ENCODE measurements at regions not wholly inside any gene's neighbourhood (a gene's known extent, or its start where the extent isn't known, plus 50 kb on each side); places are given as distances from the start of the nearest gene placed in this dataset.
"Not testable (repeated sequence)": the region's sequence is repeated elsewhere in the genome, so short reads cannot be mapped to it uniquely, and the experiment has no call there.

DNA sequence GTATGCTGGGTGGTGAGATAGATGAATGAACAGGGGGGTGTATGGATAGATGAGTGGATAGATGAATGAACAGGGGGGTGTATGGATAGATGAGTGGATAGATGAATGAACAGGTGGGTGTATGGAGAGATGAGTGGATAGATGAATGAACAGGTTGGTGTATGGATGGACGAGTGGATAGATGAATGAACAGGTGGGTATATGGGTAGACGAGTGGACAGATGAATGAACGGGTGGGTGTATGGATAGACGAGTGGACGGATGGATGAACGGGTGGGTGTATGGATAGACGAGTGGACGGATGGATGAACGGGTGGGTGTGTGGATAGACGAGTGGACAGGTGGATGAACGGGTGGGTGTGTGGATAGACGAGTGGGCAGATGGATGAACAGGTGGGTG is 110.3 kb upstream of the ZNF469 start:
- H3K9me3 Mint-ChIP-seq (ENCODE audit: insufficient read depth); POLR2A ChIA-PET; ATAC-seq; CTCF ChIA-PET; H3K27me3 Mint-ChIP-seq (ENCODE audit: low read depth); H3K4me1 Mint-ChIP-seq (ENCODE audit: low read depth); DNase-seq; H3K27ac Mint-ChIP-seq; H3K4me3 Mint-ChIP-seq; H3K36me3 Mint-ChIP-seq (ENCODE audit: low read depth): not testable (repeated sequence)

DNA sequence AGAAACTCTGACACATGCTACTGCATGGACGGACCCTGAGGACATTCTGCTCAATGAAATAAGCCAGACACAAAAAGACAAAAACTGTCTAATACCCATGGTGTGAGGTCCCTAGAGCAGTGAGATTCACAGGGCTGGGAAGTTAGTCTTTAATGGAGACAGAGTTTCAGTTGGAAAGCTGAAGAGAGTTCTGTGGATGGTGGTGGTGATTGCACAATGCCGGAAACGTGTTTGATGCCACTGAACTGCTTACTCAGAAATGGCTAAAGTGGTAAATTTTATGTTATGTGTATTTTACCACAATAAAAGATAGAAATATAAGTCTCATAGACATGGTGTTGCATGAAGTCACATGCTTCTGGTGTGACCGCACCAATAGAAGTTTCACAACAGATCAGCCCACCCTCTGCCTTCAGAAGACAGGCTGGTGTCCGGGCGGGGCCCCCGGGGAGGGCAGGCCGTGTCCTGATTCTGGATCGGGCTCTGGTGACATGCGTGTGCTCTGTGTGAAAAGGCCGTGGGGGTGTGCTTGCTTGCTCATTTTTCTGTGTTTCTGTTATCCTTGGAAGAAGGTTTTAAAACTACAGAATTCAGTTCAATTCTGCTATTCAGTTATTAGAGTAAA is 108.5 kb upstream of the ZNF469 start:
- H3K4me1 Mint-ChIP-seq (ENCODE audit: low read depth); H3K36me3 Mint-ChIP-seq (ENCODE audit: low read depth); H3K4me3 Mint-ChIP-seq; ATAC-seq; H3K27me3 Mint-ChIP-seq (ENCODE audit: low read depth); H3K27ac Mint-ChIP-seq; POLR2A ChIA-PET; H3K9me3 Mint-ChIP-seq (ENCODE audit: insufficient read depth); CTCF ChIA-PET; DNase-seq: not testable (repeated sequence)

- ChIA-PET POLR2A (no interaction called here), CTCF (no interaction called here)
- Mint-ChIP-seq H3K36me3 (ENCODE audit: low read depth) (no peaks in the 10 kb centered on the region), H3K27me3 (ENCODE audit: low read depth) (no peaks in the 10 kb centered on the region), H3K4me1 (ENCODE audit: low read depth) (no peaks in the 10 kb centered on the region), H3K9me3 (ENCODE audit: insufficient read depth) (no peaks in the 10 kb centered on the region), H3K4me3 (no peak overlapping the region), H3K27ac (no peak overlapping the region)
- DNase-seq (no peak), ATAC-seq (no peak)
These were observed 107.9 kb upstream of the ZNF469 start for GRCh38 chr16:88274847-88275246.

DNA sequence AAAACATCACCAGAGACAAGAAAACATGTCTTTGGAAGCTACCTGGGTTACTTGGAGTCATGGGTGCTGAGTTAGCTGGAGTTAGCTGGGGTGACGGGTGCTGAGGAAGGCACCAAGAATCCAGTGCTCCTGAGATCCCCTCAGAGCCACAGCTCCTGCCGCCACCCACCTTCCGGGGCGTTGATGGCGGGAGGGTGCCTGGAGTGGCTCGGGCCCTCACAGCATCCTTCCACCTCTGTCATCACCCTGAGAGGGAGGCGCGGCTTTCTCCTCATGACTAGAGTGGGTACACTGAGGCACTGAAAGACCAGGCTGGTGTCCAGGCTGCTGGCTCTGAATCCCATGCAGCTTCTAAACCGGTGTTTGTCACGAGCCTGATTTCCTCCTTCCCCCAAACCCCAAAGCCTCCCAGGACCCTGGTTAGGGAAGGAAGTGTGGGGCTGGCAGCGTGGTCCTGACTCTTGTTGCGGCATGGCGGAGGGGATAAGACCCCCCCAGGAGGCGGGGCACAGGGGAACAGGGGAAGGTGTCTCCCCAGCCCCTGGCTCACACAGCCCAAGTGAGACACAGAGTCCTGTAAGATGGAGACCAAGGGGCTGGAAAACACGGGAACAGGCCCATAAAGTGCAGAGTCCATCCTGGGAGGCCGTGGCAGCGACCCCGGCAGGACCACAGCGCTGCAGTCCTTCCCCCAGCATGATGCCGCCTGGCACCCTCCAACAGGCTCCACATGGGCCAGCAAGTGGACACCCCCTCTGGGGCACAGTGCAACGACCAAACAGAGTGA is 107.2 kb upstream of the ZNF469 start:
- H3K9me3 Mint-ChIP-seq (ENCODE audit: insufficient read depth); ATAC-seq; DNase-seq; H3K4me3 Mint-ChIP-seq; POLR2A ChIA-PET; H3K27ac Mint-ChIP-seq; H3K27me3 Mint-ChIP-seq (ENCODE audit: low read depth); H3K36me3 Mint-ChIP-seq (ENCODE audit: low read depth); H3K4me1 Mint-ChIP-seq (ENCODE audit: low read depth); CTCF ChIA-PET: not testable (repeated sequence)

GRCh38 chr16:88276123-88276588 is 106.6 kb upstream of the ZNF469 start:
- H3K4me1 Mint-ChIP-seq (ENCODE audit: low read depth); H3K27me3 Mint-ChIP-seq (ENCODE audit: low read depth); POLR2A ChIA-PET; H3K27ac Mint-ChIP-seq; DNase-seq; H3K36me3 Mint-ChIP-seq (ENCODE audit: low read depth); ATAC-seq; H3K4me3 Mint-ChIP-seq; H3K9me3 Mint-ChIP-seq (ENCODE audit: insufficient read depth); CTCF ChIA-PET: not testable (repeated sequence)

GRCh38 chr16:88276591-88276990 is 106.2 kb upstream of the ZNF469 start:
- H3K27ac Mint-ChIP-seq: no peak overlapping the region
- DNase-seq: no peak
- H3K4me1 Mint-ChIP-seq (ENCODE audit: low read depth): no peaks in the 10 kb centered on the region

GRCh38 chr16:88279998-88280397 is 102.8 kb upstream of the ZNF469 start:
- ChIA-PET CTCF (no interaction called here), POLR2A (no interaction called here)
- Mint-ChIP-seq H3K4me3 (no peak overlapping the region), H3K4me1 (ENCODE audit: low read depth) (no peaks in the 10 kb centered on the region), H3K27me3 (ENCODE audit: low read depth) (no peaks in the 10 kb centered on the region), H3K9me3 (ENCODE audit: insufficient read depth) (no peaks in the 10 kb centered on the region), H3K36me3 (ENCODE audit: low read depth) (no peaks in the 10 kb centered on the region), H3K27ac (no peak overlapping the region)
- ATAC-seq (no peak), DNase-seq (no peak)

More at GRCh38 chr16:88276591-88276990, 106.2 kb upstream of the ZNF469 start:
- Mint-ChIP-seq H3K36me3 (ENCODE audit: low read depth) (no peaks in the 10 kb centered on the region), H3K4me3 (no peak overlapping the region), H3K27me3 (ENCODE audit: low read depth) (no peaks in the 10 kb centered on the region), H3K9me3 (ENCODE audit: insufficient read depth) (no peaks in the 10 kb centered on the region)
- ChIA-PET POLR2A (no interaction called here), CTCF (no interaction called here)
- no peak for ATAC-seq

DNA sequence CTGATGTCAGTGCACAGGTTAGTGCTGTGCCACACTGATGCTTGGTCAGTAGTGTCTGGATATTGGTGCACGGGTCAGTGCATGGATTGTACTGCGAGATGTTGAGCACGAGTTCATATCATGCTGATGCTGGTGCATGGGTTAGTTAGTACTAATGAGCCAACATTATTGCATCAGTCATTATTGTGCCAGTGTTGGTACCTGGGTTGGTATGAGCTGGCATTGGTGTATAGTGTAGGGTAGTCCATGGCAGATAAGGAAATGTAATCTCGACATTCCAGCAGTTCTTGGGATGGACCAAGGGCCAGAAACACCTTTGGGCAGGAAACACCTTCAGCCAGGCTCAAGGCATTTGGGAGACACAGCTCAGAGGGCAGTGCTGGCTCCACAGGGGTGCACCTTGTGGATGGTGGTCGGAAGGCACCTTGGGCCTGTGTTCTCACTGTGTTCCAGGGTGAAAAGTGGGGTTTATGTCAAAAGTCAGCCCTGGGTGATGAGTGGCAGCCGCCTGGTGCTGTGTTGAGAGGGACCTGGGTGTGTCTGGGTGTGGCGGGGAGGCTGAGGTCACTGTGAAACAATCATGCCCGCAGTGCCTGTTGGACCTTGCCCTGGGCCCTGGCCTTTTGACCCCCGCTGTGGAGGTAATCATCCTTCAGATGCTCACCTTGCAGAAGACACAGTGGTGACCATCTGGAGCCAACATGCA is 100.7 kb upstream of the ZNF469 start:
- ChIA-PET POLR2A (no interaction called here), CTCF (no interaction called here)
- DNase-seq (no peak), ATAC-seq (no peak)
- H3K27ac Mint-ChIP-seq: no peak overlapping the region
- H3K4me3 Mint-ChIP-seq: no peak overlapping the region
- no peaks in the 10 kb centered on the region for H3K9me3 Mint-ChIP-seq (ENCODE audit: insufficient read depth)
- no peaks in the 10 kb centered on the region for H3K4me1 Mint-ChIP-seq (ENCODE audit: low read depth)
- H3K27me3 Mint-ChIP-seq (ENCODE audit: low read depth): no peaks in the 10 kb centered on the region
- no peaks in the 10 kb centered on the region for H3K36me3 Mint-ChIP-seq (ENCODE audit: low read depth)

DNA sequence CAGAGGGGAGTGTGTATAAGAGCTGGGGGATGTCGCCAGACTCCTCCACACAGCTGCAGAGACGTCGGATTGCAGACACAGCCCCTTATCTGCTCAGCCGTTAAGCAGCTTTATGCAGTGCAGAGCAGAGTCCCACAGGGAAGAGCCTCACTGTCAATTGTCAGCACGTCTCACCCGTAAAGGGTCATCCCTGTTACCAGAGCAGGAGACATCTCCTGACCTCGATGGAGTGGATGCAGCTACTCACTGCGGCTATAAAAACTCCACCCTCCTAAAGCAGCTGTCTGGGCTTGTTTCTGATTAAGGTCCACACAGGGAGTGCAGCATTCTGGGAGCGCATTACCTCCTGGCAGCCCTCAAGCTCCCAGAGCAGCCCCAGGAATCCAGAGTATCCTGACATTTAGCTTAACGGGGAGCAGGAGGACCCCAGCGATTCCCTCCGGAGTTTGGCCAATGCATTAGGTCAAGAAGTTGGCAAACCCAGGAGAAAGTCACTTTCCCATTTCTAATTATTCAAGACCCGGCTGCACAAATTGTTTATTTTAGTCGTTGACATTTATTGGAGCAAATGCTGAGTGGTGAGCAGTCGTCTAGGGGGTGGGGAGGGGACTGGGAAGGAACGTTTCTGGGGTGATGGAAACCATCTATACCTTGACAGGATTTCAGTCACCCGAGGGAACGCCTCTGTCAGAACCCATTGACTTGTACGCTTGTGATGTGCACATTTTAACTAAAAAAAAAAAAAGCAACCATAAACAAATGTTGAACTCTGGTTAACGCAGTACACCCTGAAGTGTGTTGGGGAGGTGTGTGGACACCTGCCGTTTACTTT is 100.0 kb upstream of the ZNF469 start:
- Mint-ChIP-seq H3K4me1 (ENCODE audit: low read depth) (no peaks in the 10 kb centered on the region), H3K4me3 (no peak overlapping the region), H3K9me3 (ENCODE audit: insufficient read depth) (no peaks in the 10 kb centered on the region), H3K36me3 (ENCODE audit: low read depth) (no peaks in the 10 kb centered on the region), H3K27ac (no peak overlapping the region), H3K27me3 (ENCODE audit: low read depth) (no peaks in the 10 kb centered on the region)
- DNase-seq: no peak
- POLR2A ChIA-PET: no interaction called here
- no peak for ATAC-seq
- CTCF ChIA-PET: no interaction called here

DNA sequence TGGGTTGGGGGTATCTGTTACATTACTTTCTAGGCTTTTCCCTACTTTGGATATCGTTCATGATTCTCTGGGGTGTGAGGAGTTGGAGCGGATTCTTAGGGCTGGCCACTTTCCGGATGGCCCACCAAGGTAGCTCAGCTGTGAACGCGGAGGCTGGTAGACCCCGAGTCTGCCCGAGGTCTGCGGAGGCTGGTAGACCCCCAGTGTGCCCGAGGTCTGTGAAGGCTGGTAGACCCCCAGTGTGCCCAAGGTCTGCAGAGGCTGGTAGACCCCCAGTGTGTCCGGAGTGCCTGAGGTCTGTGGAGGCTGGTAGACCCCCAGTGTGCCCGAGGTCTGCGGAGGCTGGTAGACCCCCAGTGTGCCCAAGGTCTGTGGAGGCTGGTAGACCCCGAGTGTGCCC is 99.2 kb upstream of the ZNF469 start:
- ChIA-PET CTCF (no interaction called here), POLR2A (no interaction called here)
- no peaks in the 10 kb centered on the region for H3K27me3 Mint-ChIP-seq (ENCODE audit: low read depth)
- no peak overlapping the region for H3K4me3 Mint-ChIP-seq
- DNase-seq (no peak), ATAC-seq (no peak)
- H3K9me3 Mint-ChIP-seq (ENCODE audit: insufficient read depth): no peaks in the 10 kb centered on the region
- H3K4me1 Mint-ChIP-seq (ENCODE audit: low read depth): no peaks in the 10 kb centered on the region
- H3K36me3 Mint-ChIP-seq (ENCODE audit: low read depth): no peaks in the 10 kb centered on the region
- H3K27ac Mint-ChIP-seq: no peak overlapping the region

GRCh38 chr16:88284101-88284500 is 98.7 kb upstream of the ZNF469 start:
- ATAC-seq: no peak
- no peak for DNase-seq
- no peak overlapping the region for H3K27ac Mint-ChIP-seq
- no peaks in the 10 kb centered on the region for H3K27me3 Mint-ChIP-seq (ENCODE audit: low read depth)
- no peaks in the 10 kb centered on the region for H3K9me3 Mint-ChIP-seq (ENCODE audit: insufficient read depth)
- POLR2A ChIA-PET: no interaction called here
- CTCF ChIA-PET: no interaction called here
- no peak overlapping the region for H3K4me3 Mint-ChIP-seq
- no peaks in the 10 kb centered on the region for H3K4me1 Mint-ChIP-seq (ENCODE audit: low read depth)
- no peaks in the 10 kb centered on the region for H3K36me3 Mint-ChIP-seq (ENCODE audit: low read depth)
